Rectal smooth muscle tissue (tissue), 1 donor: ENCODE measurements at regions not wholly inside any gene's neighbourhood (a gene's known extent, or its start where the extent isn't known, plus 50 kb on each side); places are given as distances from the start of the nearest gene placed in this dataset.
"Not testable (repeated sequence)": the region's sequence is repeated elsewhere in the genome, so short reads cannot be mapped to it uniquely, and the experiment has no call there.

Source experiments
- H3K27ac ChIP-seq: one replicate; pipeline ENCODE4 v1.7.0; 2013; ENCODE audit warnings: low read depth, low read length, inconsistent platforms
- H3K27me3 ChIP-seq: one replicate; pipeline ENCODE4 v1.7.0; 2013; ENCODE audit warnings: low read length; ENCODE audit not compliant: control insufficient read depth, insufficient read depth
- H3K36me3 ChIP-seq: one replicate; pipeline ENCODE4 v1.7.0; 2013; ENCODE audit warnings: low read length; ENCODE audit not compliant: control insufficient read depth, insufficient read depth
- H3K4me1 ChIP-seq: one replicate; pipeline ENCODE4 v1.7.0; 2013; ENCODE audit warnings: low read length; ENCODE audit not compliant: control insufficient read depth, insufficient read depth
- H3K4me3 ChIP-seq: one replicate; pipeline ENCODE4 v1.7.0; 2013; ENCODE audit warnings: low read length
- H3K9ac ChIP-seq: one replicate; pipeline ENCODE4 v1.7.0; 2013; ENCODE audit warnings: low read length

- Histone ChIP-seq H3K27ac (peak overlapping the region; percentile 24), H3K4me3 (no peak overlapping the region), H3K27me3 (no peaks in the 10 kb centered on the region), H3K36me3 (no peaks in the 10 kb centered on the region), H3K9ac (no peak overlapping the region), H3K4me1 (no peaks in the 10 kb centered on the region)
Observed at GRCh38 chr7:91383905-91384274, 119.7 kb downstream of the FZD1 start.

GRCh38 chr7:91394757-91395156, 130.5 kb downstream of the FZD1 start:
- H3K36me3 ChIP-seq, H3K4me1 ChIP-seq, H3K27me3 ChIP-seq, H3K4me3 ChIP-seq, H3K9ac ChIP-seq, H3K27ac ChIP-seq: not testable (repeated sequence)

GRCh38 chr7:91395313-91395712, 131.1 kb downstream of the FZD1 start:
- not testable (repeated sequence) for H3K36me3 ChIP-seq, H3K27me3 ChIP-seq, H3K4me1 ChIP-seq, H3K27ac ChIP-seq, H3K4me3 ChIP-seq, H3K9ac ChIP-seq

- H3K27me3 ChIP-seq: no peaks in the 10 kb centered on the region
- H3K36me3 ChIP-seq: no peaks in the 10 kb centered on the region
- no peaks in the 10 kb centered on the region for H3K4me1 ChIP-seq
- H3K9ac ChIP-seq: no peak overlapping the region
- H3K4me3 ChIP-seq: no peak overlapping the region
- no peak overlapping the region for H3K27ac ChIP-seq
Observed at GRCh38 chr7:91397096-91397495, 132.9 kb downstream of the FZD1 start.

- H3K9ac ChIP-seq: no peak overlapping the region
- H3K4me3 ChIP-seq: no peak overlapping the region
- no peaks in the 10 kb centered on the region for H3K27me3 ChIP-seq
- no peaks in the 10 kb centered on the region for H3K36me3 ChIP-seq
- no peaks in the 10 kb centered on the region for H3K4me1 ChIP-seq
- H3K27ac ChIP-seq: no peak overlapping the region
Observed at GRCh38 chr7:91397612-91398011, 133.4 kb downstream of the FZD1 start.

GRCh38 chr7:91398341-91398740, 134.1 kb downstream of the FZD1 start:
- Histone ChIP-seq H3K4me3 (no peak overlapping the region), H3K36me3 (no peaks in the 10 kb centered on the region), H3K4me1 (no peaks in the 10 kb centered on the region), H3K27ac (no peak overlapping the region), H3K27me3 (no peaks in the 10 kb centered on the region), H3K9ac (no peak overlapping the region)

- Histone ChIP-seq H3K36me3 (no peaks in the 10 kb centered on the region), H3K27ac (no peak overlapping the region), H3K4me1 (no peaks in the 10 kb centered on the region), H3K9ac (no peak overlapping the region), H3K27me3 (no peaks in the 10 kb centered on the region), H3K4me3 (no peak overlapping the region)
Observed at GRCh38 chr7:91405092-91405788, 141.0 kb downstream of the FZD1 start.

GRCh38 chr7:91405873-91406272, 141.6 kb downstream of the FZD1 start:
- H3K9ac ChIP-seq, H3K4me3 ChIP-seq, H3K27ac ChIP-seq, H3K27me3 ChIP-seq, H3K4me1 ChIP-seq, H3K36me3 ChIP-seq: not testable (repeated sequence)

- no peaks in the 10 kb centered on the region for H3K4me1 ChIP-seq
- no peak overlapping the region for H3K9ac ChIP-seq
- H3K27ac ChIP-seq: no peak overlapping the region
- H3K27me3 ChIP-seq: no peaks in the 10 kb centered on the region
- no peaks in the 10 kb centered on the region for H3K36me3 ChIP-seq
- H3K4me3 ChIP-seq: no peak overlapping the region
Observed at GRCh38 chr7:91407942-91408341, 143.7 kb downstream of the FZD1 start.

- H3K4me1 ChIP-seq: no peaks in the 10 kb centered on the region
- no peak overlapping the region for H3K4me3 ChIP-seq
- no peaks in the 10 kb centered on the region for H3K27me3 ChIP-seq
- H3K27ac ChIP-seq: no peak overlapping the region
- H3K36me3 ChIP-seq: no peaks in the 10 kb centered on the region
- no peak overlapping the region for H3K9ac ChIP-seq
Observed at GRCh38 chr7:91408388-91409154, 144.3 kb downstream of the FZD1 start.

- H3K9ac ChIP-seq: no peak overlapping the region
- no peak overlapping the region for H3K4me3 ChIP-seq
- H3K36me3 ChIP-seq: no peaks in the 10 kb centered on the region
- no peaks in the 10 kb centered on the region for H3K27me3 ChIP-seq
- no peak overlapping the region for H3K27ac ChIP-seq
- no peaks in the 10 kb centered on the region for H3K4me1 ChIP-seq
Observed at GRCh38 chr7:91411060-91411459, 146.8 kb downstream of the FZD1 start.

- no peaks in the 10 kb centered on the region for H3K36me3 ChIP-seq
- no peak overlapping the region for H3K9ac ChIP-seq
- H3K4me1 ChIP-seq: no peaks in the 10 kb centered on the region
- no peak overlapping the region for H3K27ac ChIP-seq
- H3K4me3 ChIP-seq: no peak overlapping the region
- H3K27me3 ChIP-seq: no peaks in the 10 kb centered on the region
Observed at GRCh38 chr7:91412298-91412697, 148.1 kb downstream of the FZD1 start.

- Histone ChIP-seq H3K4me3 (no peak overlapping the region), H3K36me3 (no peaks in the 10 kb centered on the region), H3K9ac (no peak overlapping the region), H3K27ac (no peak overlapping the region), H3K4me1 (no peaks in the 10 kb centered on the region), H3K27me3 (no peaks in the 10 kb centered on the region)
Observed at GRCh38 chr7:91414734-91415133, 150.5 kb downstream of the FZD1 start.
